Omental fat pad (tissue), 3 donors: ENCODE measurements at regions not wholly inside any gene's neighbourhood (a gene's known extent, or its start where the extent isn't known, plus 50 kb on each side); places are given as distances from the start of the nearest gene placed in this dataset.
"Not testable (repeated sequence)": the region's sequence is repeated elsewhere in the genome, so short reads cannot be mapped to it uniquely, and the experiment has no call there.

Experiments
- ATAC-seq: fragments of 150-250 bp; one replicate; pipeline ENCODE4 v1.9.1; 2016; ENCODE audit warnings: mild to moderate bottlenecking, moderate library complexity; ENCODE audit not compliant: low FRiP score
- DNase-seq: peaks from one replicate; pipeline ENCODE4 v3.0.0-alpha.2; 2019; ENCODE audit warnings: low spot score
- TF ChIP-seq, protein P1 (sequence below), 3 donors: fragments of 450-650 bp; IDR thresholded peaks; one replicate each; pipeline ENCODE4 v1.5.1; 2016 to 2017; ENCODE audit warnings: antibody characterized with exemption in 3 of 3, mild to moderate bottlenecking in 3 of 3, moderate library complexity in 2 of 3

DNA sequence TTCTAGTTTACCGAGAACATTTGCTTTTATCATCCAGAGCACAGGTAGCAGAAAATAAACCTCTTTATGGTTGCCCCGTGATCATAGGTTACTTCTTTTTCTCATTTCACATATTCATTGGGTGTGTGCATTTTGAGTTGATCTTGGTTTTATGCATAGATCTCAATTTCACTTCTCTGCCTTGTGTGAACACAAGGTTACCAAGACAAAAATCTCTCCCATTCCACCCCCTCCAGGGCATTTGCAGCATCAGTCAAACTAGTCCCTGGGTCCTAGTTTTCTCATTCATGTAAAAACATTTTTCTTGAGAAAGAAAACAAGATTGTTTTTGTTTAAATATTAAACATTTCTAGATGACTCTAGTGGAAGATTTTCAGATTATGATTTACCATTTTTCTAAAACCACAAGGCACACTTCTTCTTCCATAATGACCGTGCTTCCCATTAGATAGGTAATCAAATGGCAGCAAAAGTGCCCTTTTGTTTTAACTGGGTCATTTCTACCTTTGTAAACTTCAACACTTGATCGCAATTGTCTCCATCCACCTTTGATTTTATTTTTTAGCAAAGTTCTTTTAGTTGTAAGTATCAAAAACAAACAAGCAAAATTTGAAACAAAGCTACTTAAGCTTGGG, 526.6 kb upstream of the CADM1 start:
- TF ChIP-seq, protein P1, sequence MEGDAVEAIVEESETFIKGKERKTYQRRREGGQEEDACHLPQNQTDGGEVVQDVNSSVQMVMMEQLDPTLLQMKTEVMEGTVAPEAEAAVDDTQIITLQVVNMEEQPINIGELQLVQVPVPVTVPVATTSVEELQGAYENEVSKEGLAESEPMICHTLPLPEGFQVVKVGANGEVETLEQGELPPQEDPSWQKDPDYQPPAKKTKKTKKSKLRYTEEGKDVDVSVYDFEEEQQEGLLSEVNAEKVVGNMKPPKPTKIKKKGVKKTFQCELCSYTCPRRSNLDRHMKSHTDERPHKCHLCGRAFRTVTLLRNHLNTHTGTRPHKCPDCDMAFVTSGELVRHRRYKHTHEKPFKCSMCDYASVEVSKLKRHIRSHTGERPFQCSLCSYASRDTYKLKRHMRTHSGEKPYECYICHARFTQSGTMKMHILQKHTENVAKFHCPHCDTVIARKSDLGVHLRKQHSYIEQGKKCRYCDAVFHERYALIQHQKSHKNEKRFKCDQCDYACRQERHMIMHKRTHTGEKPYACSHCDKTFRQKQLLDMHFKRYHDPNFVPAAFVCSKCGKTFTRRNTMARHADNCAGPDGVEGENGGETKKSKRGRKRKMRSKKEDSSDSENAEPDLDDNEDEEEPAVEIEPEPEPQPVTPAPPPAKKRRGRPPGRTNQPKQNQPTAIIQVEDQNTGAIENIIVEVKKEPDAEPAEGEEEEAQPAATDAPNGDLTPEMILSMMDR (IDR thresholded peaks at IDR 0.05), result no peak
- DNase-seq, result no peak
- ATAC-seq, result no peak

DNA sequence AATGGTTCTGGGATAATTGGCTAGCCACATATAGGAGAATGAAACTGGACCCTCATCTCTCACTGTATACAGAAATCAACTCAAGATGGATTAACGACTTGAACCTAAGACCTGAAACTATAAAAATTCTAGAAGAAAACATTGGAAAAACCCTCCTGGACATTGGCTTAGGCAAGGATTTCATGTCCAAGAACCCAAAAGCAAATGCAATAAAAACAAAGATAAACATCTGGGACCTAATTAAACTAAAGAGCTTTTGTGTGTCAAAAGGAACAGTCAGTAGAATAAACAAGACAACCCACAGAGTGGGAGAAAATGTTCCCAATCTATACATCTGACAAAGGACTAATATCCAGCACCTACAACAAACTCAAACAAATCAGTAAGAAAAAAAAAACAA, 524.3 kb upstream of the CADM1 start:
- not testable (repeated sequence) for DNase-seq, ATAC-seq

DNA sequence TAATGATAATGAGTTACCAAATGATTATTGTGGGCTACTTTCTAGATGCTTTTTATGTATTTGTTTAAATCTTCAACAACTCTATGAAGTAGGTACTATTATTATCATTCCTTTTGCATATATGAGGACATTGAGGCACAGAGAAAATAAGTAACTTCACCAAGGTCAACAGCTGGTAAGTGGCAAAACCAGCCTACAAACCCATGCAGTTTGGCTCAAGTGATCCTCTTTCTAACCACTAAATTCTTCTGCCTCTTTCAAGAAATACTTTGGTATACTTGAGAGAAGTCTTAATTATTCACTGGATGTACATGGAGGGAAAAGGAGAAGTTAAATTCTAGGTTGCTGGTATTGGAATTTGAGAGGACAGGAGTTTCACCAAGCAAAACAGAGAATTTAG, 495.2 kb upstream of the CADM1 start:
- ATAC-seq (no peak), DNase-seq (no peak)
- TF ChIP-seq, protein P1 (IDR thresholded peaks at IDR 0.05), result no peak

DNA sequence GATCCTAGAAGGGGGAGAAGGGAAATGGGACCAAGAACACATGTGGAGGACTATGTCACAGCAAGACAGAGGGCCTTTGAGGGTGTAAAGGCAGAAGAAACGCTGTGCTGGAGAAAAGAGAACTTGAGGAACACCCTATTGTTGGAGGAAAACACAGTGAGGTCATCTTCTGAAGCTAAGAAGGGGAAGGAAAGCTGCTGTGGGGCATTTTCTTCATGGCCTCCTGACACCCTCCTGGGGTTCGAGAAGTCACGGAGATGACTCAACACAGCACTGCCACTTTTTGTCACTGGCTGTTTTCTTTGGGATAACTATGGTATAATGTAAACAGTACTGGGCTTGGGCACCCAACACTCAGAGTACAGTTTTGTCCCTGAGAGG, 492.6 kb upstream of the CADM1 start:
- TF ChIP-seq, protein P1 (IDR thresholded peaks at IDR 0.05), result no peak
- ATAC-seq, result no peak
- DNase-seq, result no peak

DNA sequence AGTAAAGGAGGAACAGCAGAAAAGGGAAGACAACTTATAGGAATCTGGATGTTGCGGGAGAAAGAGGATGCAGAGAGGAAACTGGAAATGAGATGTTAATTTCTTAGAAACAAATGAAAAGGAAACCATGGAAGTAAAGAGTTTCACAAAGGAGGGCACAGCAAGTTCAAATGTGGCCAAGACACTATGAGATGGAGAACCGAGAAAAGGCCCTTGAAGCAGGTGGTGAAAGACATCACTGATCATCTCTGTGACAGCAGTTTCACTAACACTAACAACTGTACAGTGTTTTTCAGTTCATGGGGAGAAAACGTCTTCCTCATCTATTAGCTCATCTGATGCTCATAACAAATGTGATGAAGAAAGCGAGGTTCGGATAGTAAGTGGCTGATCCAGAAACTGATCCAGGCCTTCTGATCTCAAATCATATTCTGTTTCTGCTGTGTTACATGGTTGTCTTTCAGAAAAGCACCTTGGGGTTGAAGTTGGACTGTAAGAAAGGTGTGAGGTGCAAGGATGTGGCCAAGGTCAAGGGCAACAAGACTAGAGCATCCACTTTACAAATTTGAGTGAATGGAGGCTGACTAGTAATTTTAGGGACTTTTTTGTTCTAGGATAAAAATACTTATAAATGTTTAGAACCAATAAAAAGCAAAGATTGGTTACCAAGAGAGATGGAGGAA, 492.1 kb upstream of the CADM1 start:
- no peak for ATAC-seq
- TF ChIP-seq, protein P1 (IDR thresholded peaks at IDR 0.05), result no peak

DNA sequence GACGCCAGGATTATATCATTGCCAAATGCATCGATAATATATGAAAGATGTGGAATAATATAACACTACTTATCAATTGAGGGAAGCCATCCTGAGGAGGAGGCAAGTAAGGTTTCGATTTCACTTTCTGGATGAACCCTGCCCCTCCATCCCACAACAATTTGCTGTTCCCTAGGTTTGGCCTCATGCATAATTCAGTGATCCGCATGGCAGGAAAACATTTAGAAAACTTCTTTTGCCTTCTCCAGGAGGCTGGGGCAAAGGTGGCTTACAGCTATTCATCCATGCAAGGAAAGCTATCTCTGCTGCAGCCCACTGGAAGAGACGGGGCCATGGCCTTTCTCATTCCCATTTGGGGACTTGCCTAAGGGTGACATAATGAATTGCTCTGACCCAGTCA, 489.4 kb upstream of the CADM1 start:
- TF ChIP-seq, protein P1 (IDR thresholded peaks at IDR 0.05), result no peak
- ATAC-seq (no peak), DNase-seq (no peak)

More for the DNA sequence above, 492.1 kb upstream of the CADM1 start:
- DNase-seq, result no peak

DNA sequence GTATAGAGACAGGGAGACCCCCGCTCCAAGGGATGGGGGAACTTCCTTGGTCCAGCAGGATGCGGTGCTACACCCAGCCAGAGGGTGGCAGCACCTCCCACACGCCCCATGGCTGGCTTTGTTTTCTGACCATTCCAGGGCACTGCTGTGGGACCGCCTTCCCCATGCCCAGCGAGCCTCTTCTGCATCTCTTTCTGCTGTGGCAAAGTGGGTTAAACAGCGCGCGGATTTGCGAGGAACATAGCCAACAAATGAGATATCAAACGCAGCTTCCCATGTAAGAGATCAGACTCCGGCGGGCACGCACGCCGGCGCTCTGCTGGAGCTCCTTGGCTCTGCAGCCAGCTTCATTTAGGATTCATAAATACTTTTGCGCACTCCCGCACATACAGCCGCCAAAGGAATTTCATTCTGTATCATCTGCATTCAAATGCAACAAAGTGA, 485.8 kb upstream of the CADM1 start:
- TF ChIP-seq, protein P1 (IDR thresholded peaks at IDR 0.05), result no peak
- ATAC-seq (no peak), DNase-seq (no peak)
